ENCODE measurements at regions not wholly inside any gene's neighbourhood (a gene's known extent, or its start where the extent isn't known, plus 50 kb on each side); places are given as distances from the start of the nearest gene placed in this dataset.

DNA sequence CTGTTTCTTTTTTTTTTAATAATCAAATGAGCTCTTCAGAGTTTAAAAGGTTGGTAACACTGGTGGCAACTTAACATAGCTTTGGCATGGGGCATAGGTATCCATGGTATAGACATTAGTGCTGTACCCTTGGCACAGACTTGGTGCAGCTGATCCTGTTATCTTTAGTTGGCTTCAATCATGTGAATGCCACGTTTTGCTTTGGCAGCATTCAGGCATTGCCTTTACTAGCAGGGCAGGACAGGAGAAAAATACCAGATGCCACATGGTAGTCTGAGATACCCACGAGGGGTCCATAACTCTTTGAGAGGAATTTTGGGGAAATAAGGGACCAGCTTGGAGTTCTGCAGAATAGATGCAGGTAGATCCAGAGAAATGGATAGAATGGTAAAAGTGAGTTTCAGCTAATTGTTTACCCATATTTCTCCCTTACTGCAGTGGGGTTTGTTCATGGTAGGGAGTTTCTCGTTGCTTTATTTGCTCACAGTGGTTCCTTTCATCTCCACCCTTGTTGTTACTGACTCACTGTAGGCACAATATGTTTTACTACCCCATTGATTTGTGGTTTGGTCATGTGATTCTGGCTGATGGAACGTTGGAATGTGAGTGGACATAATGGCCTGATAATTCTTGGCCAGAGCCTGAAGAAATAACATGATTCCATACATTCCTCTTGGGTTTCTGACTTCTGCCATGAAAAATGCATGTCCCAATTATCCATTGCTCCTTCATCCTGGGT, 342.7 kb downstream of the GLUD2 start:
- TF ChIP-seq ZNF140 (tag by site-specific recombination; IDR thresholded peaks at IDR 0.05) (no peak), KLF16 (tag by site-specific recombination; IDR thresholded peaks at IDR 0.05) (no peak), ZNF549 (tag by site-specific recombination; IDR thresholded peaks at IDR 0.05) (no peak), ZNF24 (tag by site-specific recombination; IDR thresholded peaks at IDR 0.05) (no peak)
- TF ChIP-seq, protein P1, sequence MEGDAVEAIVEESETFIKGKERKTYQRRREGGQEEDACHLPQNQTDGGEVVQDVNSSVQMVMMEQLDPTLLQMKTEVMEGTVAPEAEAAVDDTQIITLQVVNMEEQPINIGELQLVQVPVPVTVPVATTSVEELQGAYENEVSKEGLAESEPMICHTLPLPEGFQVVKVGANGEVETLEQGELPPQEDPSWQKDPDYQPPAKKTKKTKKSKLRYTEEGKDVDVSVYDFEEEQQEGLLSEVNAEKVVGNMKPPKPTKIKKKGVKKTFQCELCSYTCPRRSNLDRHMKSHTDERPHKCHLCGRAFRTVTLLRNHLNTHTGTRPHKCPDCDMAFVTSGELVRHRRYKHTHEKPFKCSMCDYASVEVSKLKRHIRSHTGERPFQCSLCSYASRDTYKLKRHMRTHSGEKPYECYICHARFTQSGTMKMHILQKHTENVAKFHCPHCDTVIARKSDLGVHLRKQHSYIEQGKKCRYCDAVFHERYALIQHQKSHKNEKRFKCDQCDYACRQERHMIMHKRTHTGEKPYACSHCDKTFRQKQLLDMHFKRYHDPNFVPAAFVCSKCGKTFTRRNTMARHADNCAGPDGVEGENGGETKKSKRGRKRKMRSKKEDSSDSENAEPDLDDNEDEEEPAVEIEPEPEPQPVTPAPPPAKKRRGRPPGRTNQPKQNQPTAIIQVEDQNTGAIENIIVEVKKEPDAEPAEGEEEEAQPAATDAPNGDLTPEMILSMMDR (tag by site-specific recombination; IDR thresholded peaks at IDR 0.05): no peak
